Brain microvascular endothelial cell (primary cell): ENCODE measurements at regions not wholly inside any gene's neighbourhood (a gene's known extent, or its start where the extent isn't known, plus 50 kb on each side); places are given as distances from the start of the nearest gene placed in this dataset.

ENCODE experiments used
- DNase-seq: peaks from one replicate; pipeline ENCODE4 v3.0.0-alpha.2; 2020
- H3K27ac ChIP-seq: fragments of 250-450 bp; sonication (Bioruptor Pico); 2 replicates; pipeline ENCODE4 v1.5.1; 2020; ENCODE audit warnings: mild to moderate bottlenecking, moderate library complexity
- H3K27me3 ChIP-seq: fragments of 250-450 bp; sonication (Bioruptor Pico); replicated peaks from 2 replicates; pipeline ENCODE4 v1.5.1; 2020; ENCODE audit warnings: mild to moderate bottlenecking
- H3K36me3 ChIP-seq: fragments of 250-450 bp; sonication (Bioruptor Pico); replicated peaks from 2 replicates; pipeline ENCODE4 v1.5.1; 2020; ENCODE audit warnings: mild to moderate bottlenecking
- H3K4me3 ChIP-seq: 2 replicates; pipeline ENCODE4 v1.5.1; 2011; ENCODE audit warnings: low read depth, mild to moderate bottlenecking, control low read depth, low read length, moderate library complexity
- in situ Hi-C: cut with HindIII; loops from 2 replicates; pipeline ENCODE4 v1.10.0; 2017; ENCODE audit warnings: low sequenced_read_pairs, low pct_ligation_motif_present
- TF ChIP-seq, protein P1 (sequence below): IDR thresholded peaks from 2 replicates; pipeline ENCODE4 v1.5.1; 2011; ENCODE audit warnings: low read depth, mild to moderate bottlenecking, moderate library complexity, low read length, control low read depth, inconsistent platforms; ENCODE audit errors: missing control alignments

DNA sequence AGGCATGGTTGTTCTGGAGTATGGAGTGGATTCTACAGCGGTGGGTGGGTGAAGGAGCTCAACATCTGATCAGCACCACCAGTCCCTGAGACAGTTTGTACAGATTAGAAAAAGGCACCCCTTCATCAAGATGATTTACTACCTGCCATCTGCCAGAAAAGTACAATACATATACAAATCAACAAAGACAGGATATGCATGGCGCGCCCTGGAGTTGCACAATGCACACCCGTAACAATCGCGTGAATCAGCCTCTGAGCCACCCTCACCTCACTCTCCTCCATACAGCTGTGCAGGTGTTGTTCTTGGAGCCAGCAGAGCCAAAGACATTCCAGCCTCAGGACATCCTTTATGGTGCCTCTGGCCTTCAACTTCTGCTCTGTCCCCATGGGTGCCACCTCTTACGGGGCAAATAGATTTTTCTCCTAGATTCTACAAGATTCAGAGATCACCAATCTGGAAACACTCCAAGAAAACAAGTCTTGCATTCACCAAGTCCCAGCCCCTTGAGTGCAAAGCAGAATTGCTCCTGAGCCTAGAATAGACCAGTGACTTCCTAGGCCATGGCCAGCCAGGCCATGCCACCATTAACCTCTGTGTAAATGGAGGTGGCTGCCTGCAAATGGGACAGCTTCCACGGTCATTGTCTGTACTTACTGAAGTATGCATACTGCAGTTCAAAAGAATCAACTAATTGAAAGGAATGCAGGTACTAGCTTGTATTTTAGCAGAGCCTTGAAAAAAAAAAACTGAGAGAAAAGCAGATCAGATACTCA is 490.9 kb downstream of the SOX6 start:
- Histone ChIP-seq H3K36me3 (no peaks in the 10 kb centered on the region), H3K4me3 (no peak overlapping the region), H3K27me3 (no peaks in the 10 kb centered on the region), H3K27ac (no peak overlapping the region)
- in situ Hi-C loops = no loop called here
- TF ChIP-seq, protein P1, sequence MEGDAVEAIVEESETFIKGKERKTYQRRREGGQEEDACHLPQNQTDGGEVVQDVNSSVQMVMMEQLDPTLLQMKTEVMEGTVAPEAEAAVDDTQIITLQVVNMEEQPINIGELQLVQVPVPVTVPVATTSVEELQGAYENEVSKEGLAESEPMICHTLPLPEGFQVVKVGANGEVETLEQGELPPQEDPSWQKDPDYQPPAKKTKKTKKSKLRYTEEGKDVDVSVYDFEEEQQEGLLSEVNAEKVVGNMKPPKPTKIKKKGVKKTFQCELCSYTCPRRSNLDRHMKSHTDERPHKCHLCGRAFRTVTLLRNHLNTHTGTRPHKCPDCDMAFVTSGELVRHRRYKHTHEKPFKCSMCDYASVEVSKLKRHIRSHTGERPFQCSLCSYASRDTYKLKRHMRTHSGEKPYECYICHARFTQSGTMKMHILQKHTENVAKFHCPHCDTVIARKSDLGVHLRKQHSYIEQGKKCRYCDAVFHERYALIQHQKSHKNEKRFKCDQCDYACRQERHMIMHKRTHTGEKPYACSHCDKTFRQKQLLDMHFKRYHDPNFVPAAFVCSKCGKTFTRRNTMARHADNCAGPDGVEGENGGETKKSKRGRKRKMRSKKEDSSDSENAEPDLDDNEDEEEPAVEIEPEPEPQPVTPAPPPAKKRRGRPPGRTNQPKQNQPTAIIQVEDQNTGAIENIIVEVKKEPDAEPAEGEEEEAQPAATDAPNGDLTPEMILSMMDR = no peak
- no peak for DNase-seq

DNA sequence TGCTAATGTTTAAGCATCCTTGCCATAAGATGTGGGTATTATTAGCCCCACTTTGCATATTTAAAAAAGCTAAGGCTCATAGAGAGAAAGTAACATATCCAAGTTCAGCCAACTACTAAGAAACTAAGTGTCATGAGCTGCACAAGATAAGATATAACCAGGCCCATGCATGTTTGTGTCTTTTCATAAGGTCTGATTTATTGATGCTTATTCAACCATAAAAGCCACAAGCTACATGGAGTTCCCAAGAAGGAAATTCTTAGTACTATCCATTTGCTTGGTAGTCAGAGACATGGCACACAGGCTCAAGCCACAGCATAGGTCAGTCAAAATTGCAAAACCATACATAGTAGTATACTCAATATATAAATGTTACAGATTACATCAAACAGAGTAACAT is 488.5 kb downstream of the SOX6 start:
- no peaks in the 10 kb centered on the region for H3K36me3 ChIP-seq
- H3K27me3 ChIP-seq = no peaks in the 10 kb centered on the region
- DNase-seq = no peak
- no peak overlapping the region for H3K4me3 ChIP-seq
- in situ Hi-C loops = no loop called here
- TF ChIP-seq, protein P1 = no peak
- H3K27ac ChIP-seq = no peak overlapping the region

DNA sequence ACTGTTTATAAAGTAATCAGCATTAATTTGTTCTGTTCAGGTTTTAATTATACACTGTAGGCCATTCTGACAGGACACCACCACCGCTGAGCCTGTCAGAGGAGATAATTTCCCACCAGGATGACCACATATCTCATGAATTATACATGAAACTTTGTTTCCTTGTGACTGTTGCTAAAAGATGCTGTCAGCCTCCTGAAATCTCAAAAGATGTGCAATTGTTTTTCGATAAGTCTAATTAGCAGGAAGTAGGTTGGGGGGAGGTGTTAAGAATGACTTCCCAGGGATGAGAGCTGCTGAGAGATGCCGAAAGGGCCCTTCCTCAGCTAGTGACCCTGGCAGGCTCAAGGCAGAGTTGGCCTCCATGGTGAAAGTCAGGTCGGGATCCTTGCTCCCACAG is 485.4 kb downstream of the SOX6 start:
- TF ChIP-seq, protein P1 = no peak
- DNase-seq = no peak
- H3K36me3 ChIP-seq = no peaks in the 10 kb centered on the region
- H3K27me3 ChIP-seq = no peaks in the 10 kb centered on the region
- no peak overlapping the region for H3K27ac ChIP-seq
- no peak overlapping the region for H3K4me3 ChIP-seq
- in situ Hi-C loops = no loop called here

DNA sequence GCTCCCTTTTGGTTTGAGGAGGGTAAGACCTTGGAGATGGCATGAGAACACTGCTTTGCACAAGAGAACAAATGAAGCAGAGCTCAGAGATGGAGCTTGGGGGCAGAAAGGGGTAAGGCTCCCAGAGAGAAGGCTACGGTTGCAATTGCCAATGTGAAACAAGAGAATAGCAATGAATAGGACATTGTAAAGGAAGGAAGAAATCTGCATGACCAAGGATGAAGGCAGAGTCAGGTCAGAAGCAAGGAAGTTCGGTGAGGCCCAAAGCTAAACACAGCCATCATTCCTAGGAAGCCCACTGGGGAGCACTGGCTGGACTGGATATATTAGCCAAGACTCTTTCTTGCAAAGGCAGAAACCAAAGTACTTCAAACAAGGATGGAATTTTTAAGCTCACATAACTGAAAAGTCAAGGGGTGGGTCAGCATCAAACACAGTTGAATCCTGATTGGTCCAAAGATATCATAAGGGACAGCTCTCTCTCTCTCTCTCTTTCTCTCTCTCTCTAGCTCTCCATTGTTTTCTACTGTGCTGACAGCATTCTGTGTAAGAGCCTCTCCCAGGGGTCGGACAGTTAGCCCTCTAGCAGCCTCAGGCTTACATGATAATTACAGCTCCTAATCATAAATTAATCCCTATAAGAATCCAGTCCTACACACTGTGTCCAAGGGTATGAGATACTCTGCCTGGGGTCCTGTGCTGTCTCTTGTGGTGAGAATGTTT is 484.3 kb downstream of the SOX6 start:
- no peak overlapping the region for H3K27ac ChIP-seq
- no peaks in the 10 kb centered on the region for H3K27me3 ChIP-seq
- TF ChIP-seq, protein P1 = no peak
- H3K36me3 ChIP-seq = no peaks in the 10 kb centered on the region
- no peak overlapping the region for H3K4me3 ChIP-seq
- no peak for DNase-seq
- in situ Hi-C loops = no loop called here

DNA sequence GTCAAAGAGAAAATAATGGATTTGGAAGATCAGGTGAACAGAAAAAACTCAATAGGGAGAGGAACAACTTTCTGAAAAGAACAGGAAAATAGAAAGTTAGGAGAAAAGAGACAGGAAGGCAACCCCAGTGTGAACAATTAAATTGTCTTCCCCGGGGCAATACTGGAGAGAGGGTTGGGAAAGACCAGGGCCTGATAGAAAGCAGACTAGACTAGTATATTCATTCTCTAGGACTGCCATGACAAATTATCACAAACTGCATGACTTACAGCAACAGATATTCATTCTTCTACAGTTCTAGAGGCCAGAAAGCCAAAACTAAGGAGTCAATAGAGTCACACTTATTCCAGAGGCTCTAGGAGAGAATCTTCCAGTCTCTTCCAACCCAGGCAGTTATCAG is 482.8 kb downstream of the SOX6 start:
- in situ Hi-C loops = no loop called here
- Histone ChIP-seq H3K27me3 (no peaks in the 10 kb centered on the region), H3K27ac (no peak overlapping the region), H3K36me3 (no peaks in the 10 kb centered on the region), H3K4me3 (no peak overlapping the region)
- TF ChIP-seq, protein P1 = no peak
- DNase-seq = no peak

DNA sequence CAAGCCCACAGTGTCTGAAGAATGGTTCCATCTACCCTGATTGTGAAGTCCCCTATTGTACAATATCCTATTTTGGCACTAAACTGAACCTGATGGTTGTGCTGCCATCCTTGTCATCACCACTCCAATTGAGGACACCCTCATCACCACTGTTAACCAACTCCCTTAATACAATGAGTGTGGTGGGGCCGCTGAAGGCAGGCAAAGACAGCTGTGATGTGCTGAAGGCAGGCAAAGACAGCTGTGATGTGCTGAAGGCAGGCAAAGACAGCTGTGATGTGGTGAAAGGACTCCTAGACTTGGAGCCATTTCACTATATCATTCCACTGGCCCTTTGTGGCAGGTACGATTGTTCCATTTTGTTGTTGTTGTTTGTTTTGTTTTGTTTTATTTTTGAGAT is 481.6 kb downstream of the SOX6 start:
- TF ChIP-seq, protein P1 = no peak
- Histone ChIP-seq H3K27ac (no peak overlapping the region), H3K27me3 (no peaks in the 10 kb centered on the region), H3K36me3 (no peaks in the 10 kb centered on the region), H3K4me3 (no peak overlapping the region)
- in situ Hi-C loops = no loop called here
- DNase-seq = no peak
